ENCODE measurements at regions not wholly inside any gene's neighbourhood (a gene's known extent, or its start where the extent isn't known, plus 50 kb on each side); places are given as distances from the start of the nearest gene placed in this dataset.

- no peak for TF ChIP-seq CTCF (IDR thresholded peaks at IDR 0.05; ENCODE audit: insufficient read depth, low read depth, low read length)
- no peak for TF ChIP-seq EZH2 (IDR thresholded peaks at IDR 0.05; ENCODE audit: insufficient read depth, low read length)
Measured at GRCh38 chr2:118766871-118767270, 80.6 kb downstream of the EN1 start.
